Thyroid gland (tissue), 4 donors: ENCODE measurements at regions not wholly inside any gene's neighbourhood (a gene's known extent, or its start where the extent isn't known, plus 50 kb on each side); places are given as distances from the start of the nearest gene placed in this dataset.

ENCODE experiments used
- CTCF ChIP-seq, 6 experiments: fragments of 200-600 bp in 3 of 6; fragments of 450-650 bp in 3 of 6; sonication (generic) in 3 of 6; IDR thresholded peaks; one replicate each; pipeline ENCODE4 v1.5.1; 2016 to 2019; ENCODE audit warnings: antibody characterized with exemption in 6 of 6, mild to moderate bottlenecking in 2 of 6, inconsistent platforms in 1 of 6, moderate library complexity in 1 of 6
- POLR2A ChIP-seq, 2 donors: fragments of 450-650 bp; IDR thresholded peaks; one replicate each; pipeline ENCODE4 v1.6.1; 2017; ENCODE audit warnings: antibody characterized with exemption in 2 of 2, mild to moderate bottlenecking in 2 of 2, moderate library complexity in 1 of 2

GRCh38 chr4:176849076-176849475, 56.4 kb upstream of the VEGFC start:
- TF ChIP-seq CTCF (IDR thresholded peaks at IDR 0.05) (no peak), POLR2A (IDR thresholded peaks at IDR 0.05) (no peak)
